NCI-H2227 (cell line): ENCODE measurements at regions not wholly inside any gene's neighbourhood (a gene's known extent, or its start where the extent isn't known, plus 50 kb on each side); places are given as distances from the start of the nearest gene placed in this dataset.

ENCODE experiments used
- DNase-seq: peaks from one replicate; lab custom pipeline; 2025; ENCODE audit not compliant: unreplicated experiment; lab: John Stamatoyannopoulos, UW

- no peak for DNase-seq
Observed at GRCh38 chr18:72100465-72101004, 443.6 kb downstream of the CBLN2 start.

DNA sequence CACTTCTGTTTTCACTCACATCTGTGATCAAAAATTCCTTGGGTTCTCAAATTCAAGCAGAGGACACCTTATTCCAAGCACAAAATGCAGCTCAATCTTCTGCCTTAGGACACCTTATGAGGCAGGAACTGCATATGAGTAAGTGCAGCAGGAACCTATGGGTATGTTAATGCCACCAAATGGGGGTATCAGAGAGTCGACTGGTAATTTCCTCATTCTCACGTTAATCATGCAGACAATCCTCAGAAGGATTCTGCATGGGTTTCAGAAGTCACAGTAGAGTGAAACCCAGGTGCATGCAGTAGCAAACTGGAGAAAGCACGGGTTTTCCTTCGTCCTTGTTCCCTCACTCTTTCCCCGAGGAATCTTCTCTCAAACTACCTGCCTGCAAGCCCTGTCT lies 452.8 kb downstream of the CBLN2 start:
- DNase-seq = no peak

- DNase-seq = no peak
Observed at GRCh38 chr18:72089432-72089831, 454.7 kb downstream of the CBLN2 start.

DNA sequence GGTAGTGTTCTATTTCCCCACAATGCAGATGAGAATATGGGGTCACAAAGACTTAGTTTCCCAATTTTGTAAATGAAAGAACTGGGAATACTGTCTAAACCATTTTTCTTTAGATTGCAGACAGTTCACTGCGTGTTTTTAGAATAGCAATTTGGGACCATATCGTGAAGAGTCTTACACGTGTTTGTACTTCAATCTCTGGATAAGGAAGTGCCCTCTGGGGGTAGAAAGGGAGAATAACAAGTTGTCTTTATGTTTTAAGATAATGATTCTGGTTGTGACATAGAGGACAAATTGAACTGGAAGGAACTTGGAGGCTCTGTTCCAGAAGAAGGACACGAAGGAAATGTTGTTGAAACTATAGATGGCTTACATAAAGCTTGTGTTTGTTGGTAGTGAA lies 457.7 kb downstream of the CBLN2 start:
- DNase-seq = no peak

GRCh38 chr18:72075040-72075439 lies 469.1 kb downstream of the CBLN2 start:
- DNase-seq = no peak

GRCh38 chr18:72063001-72063400 lies 481.1 kb downstream of the CBLN2 start:
- no peak for DNase-seq

DNA sequence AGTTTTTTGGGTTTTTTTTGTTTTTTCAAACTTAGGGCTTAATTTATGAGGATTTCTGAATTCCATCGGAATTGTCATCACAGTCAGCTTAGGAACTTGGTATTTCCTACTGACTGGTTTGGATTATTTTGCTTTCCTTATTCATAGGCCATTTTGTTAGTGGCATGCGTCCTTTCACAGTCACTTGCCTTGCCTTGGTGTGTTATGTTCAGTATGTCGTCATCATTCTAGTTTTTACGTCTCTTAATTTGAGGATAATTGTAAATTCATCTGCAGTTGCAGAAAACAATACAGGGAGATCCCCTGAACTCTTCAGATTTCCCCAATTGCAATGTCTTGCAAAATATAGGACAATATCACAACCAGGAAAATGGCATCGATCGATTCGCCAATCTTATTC lies 485.3 kb downstream of the CBLN2 start:
- DNase-seq = no peak

GRCh38 chr18:72056171-72056570 lies 488.0 kb downstream of the CBLN2 start:
- DNase-seq = no peak

- DNase-seq = no peak
Observed at GRCh38 chr18:72041313-72042032, 502.7 kb downstream of the CBLN2 start.

DNA sequence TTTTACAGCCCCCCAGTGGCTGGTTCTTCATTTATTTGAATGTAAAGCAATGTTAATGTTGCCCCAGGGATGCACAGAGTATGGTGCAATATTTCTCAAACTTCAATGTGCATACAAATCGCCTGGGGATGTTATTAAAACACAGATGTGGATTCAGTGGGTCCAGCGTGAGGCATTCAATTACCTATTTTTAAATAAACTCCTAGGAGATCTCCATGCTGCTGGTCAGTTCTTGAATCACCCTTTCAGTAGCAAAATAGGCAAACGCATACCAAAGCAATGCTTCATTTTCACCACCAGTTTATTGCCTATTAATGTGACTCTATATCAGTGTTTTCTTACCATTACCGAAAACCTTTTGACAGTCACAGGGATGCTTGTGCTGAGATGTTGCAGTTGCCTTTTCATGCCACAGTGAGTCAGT lies 530.7 kb downstream of the CBLN2 start:
- DNase-seq = no peak

GRCh38 chr18:71998547-71999097 lies 545.5 kb downstream of the CBLN2 start:
- DNase-seq = no peak

DNA sequence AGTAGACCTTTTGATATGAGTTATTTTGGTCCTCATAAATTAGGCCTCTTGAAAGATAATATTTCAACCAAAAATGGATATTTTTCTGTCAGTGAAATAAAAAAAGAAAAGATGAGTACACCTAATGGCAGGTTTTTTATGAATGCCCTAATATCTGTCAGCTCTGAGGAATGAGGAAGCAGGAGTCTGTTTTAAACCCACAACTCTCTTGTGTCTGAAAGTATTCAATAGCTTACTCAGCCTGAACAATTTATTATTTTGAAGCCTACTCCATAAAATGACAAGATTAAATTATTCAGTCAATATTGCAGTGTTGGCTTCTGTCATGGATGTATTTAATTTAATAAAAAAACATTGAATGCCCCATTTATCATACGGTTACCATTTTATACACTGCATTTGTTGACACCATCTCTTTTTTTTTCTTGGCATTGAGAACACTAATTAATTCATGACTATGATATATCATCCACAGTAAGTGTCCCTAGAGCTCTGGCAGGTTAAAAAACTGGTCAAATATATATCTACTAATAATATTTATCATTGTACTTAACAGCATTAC lies 548.2 kb downstream of the CBLN2 start:
- no peak for DNase-seq

- DNase-seq = no peak
Observed at GRCh38 chr18:71994273-71994672, 549.9 kb downstream of the CBLN2 start.

- DNase-seq = no peak
Observed at GRCh38 chr18:71989616-71990015, 554.5 kb downstream of the CBLN2 start.

DNA sequence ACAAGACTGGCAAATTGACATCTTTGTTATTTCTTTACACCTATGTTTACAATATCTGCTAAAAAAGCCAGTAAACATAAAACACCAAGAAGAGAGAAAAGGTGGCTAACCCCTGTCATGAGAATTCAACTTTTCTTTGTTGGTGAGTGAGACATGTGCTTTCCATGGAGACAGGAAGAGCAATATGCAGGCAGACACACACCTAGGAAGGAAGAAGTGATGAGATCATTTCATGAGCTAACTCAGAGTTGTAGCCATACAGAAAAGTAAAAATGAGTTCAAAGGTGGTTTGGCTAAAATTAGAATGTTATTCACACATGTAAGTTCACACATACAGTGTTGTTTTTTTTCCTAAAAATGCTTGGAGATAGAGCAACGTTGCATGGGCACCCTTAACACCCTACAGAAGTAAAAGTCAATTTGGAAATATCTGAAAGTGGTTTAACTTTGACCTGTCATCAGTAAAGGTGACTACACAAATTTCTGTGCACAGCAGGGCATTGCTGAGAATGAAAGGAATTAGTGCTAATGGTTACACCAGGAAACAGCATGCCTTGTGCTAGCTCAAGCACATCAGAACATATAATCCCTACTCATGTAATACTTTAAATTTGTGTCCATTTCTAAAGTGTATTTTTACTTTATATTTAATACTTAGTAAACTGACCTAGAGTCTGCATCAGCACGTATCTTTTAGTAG lies 557.6 kb downstream of the CBLN2 start:
- no peak for DNase-seq

GRCh38 chr18:71976744-71977143 lies 567.4 kb downstream of the CBLN2 start:
- DNase-seq = no peak

- DNase-seq = no peak
Observed at GRCh38 chr18:71966791-71967190, 577.4 kb downstream of the CBLN2 start.

- no peak for DNase-seq
Observed at GRCh38 chr18:71958605-71959004, 585.5 kb downstream of the CBLN2 start.

- DNase-seq = no peak
Observed at GRCh38 chr18:71951001-71951400, 593.1 kb downstream of the CBLN2 start.

DNA sequence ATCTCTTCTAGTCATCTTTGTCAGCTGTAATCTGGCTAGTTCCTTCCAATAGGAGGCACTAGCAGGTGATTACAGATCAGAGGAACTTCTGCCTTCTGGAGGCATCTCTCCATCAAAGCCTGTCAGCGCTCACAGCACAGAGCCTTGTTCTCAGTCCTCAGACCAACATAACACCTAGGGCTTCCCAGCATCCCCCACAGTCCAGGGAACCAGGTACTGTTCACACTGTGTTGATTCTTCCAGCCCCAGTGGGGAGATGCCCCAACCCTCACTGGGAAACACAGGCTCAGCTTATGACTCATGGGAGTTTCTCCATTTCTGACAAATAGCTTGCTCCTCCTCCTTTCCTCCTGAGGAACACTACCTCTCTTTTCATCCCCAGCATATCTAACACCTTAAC lies 601.7 kb downstream of the CBLN2 start:
- no peak for DNase-seq

GRCh38 chr18:71939483-71939882 lies 604.7 kb downstream of the CBLN2 start:
- DNase-seq = no peak

DNA sequence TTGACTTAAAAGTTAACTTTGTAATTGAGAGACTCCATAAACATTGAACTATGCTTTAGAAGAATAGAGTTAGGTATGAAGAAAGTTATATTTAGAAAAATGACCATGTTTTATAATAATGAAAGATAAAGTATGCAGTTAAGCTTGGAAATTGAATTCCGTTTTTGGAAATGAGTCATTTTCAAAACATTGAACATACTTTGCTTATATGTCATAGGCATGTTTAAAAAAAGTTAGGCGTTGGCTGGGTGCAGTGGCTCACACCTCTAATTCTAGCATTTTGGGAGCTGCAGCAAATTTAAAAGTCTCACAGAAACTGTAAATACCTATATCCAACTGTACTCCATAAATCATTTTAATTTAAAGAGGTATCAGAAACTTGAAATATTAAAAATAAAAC lies 607.4 kb downstream of the CBLN2 start:
- no peak for DNase-seq
